H1 (cell line): ENCODE measurements at regions not wholly inside any gene's neighbourhood (a gene's known extent, or its start where the extent isn't known, plus 50 kb on each side); places are given as distances from the start of the nearest gene placed in this dataset.

Experiments
- BRCA1 ChIP-seq: IDR thresholded peaks from 2 replicates; pipeline ENCODE4 v1.6.1; 2012; ENCODE audit warnings: low read depth, low read length, improper control_type of control experiment
- CHD7 ChIP-seq: fragments of 300-600 bp; sonication (generic); IDR thresholded peaks from 2 replicates; pipeline ENCODE4 v1.7.1; 2012; ENCODE audit warnings: low read length, moderate library complexity, mild to moderate bottlenecking, inconsistent platforms; ENCODE audit not compliant: insufficient replicate concordance
- CREB1 ChIP-seq: IDR thresholded peaks from 2 replicates; pipeline ENCODE4 v1.6.1; 2012; ENCODE audit warnings: inconsistent platforms
- GABPA ChIP-seq: IDR thresholded peaks from 2 replicates; pipeline ENCODE4 v1.6.1; 2011; ENCODE audit warnings: mild to moderate bottlenecking, low read length, moderate library complexity, borderline replicate concordance; ENCODE audit not compliant: insufficient read depth
- MAX ChIP-seq: IDR thresholded peaks from 2 replicates; pipeline ENCODE4 v1.6.1; 2012; ENCODE audit warnings: inconsistent platforms

GRCh38 chr7:109772161-109772560 is 1202.5 kb downstream of the DNAJB9 start (continued):
- TF ChIP-seq CHD7 = no peak
- TF ChIP-seq BRCA1 = no peak
- TF ChIP-seq CREB1 = no peak
- TF ChIP-seq MAX = no peak
- TF ChIP-seq GABPA = no peak
- TF ChIP-seq, all 59 proteins: peak for 0
